ENCODE measurements at regions not wholly inside any gene's neighbourhood (a gene's known extent, or its start where the extent isn't known, plus 50 kb on each side); places are given as distances from the start of the nearest gene placed in this dataset.
"Not testable (repeated sequence)": the region's sequence is repeated elsewhere in the genome, so short reads cannot be mapped to it uniquely, and the experiment has no call there.

- Histone ChIP-seq H3K4me3 (no peak overlapping the region), H3K4me1 (no peaks in the 10 kb centered on the region), H3K27ac (no peak overlapping the region), H3K27me3 (no peaks in the 10 kb centered on the region), H3K9me3 (no peaks in the 10 kb centered on the region), H3K36me3 (no peaks in the 10 kb centered on the region)
- DNase-seq (no peak), ATAC-seq (no peak)
- intact Hi-C loops (cut with DNase I): no loop called here
- WGBS, 2 donors: 89 to 96% methylated on average over 2 of the region's 2 CpGs
- no peak for TF ChIP-seq CTCF (IDR thresholded peaks at IDR 0.05)
These were observed 145.7 kb upstream of the RORA start for GRCh38 chr15:61374848-61375247.

- DNase-seq: no peak
- intact Hi-C loops (cut with DNase I): no loop called here
- no peak for ATAC-seq
- 95 to 100% methylated on average over 2 of the region's 2 CpGs for WGBS, 2 donors
- no peaks in the 10 kb centered on the region for H3K36me3 ChIP-seq
- no peak for TF ChIP-seq CTCF (IDR thresholded peaks at IDR 0.05)
- H3K4me1 ChIP-seq: no peaks in the 10 kb centered on the region
- H3K4me3 ChIP-seq: no peak overlapping the region
- no peak overlapping the region for H3K27ac ChIP-seq
- H3K9me3 ChIP-seq: peaks cover 0 to 9% (median 4%) of the 10 kb centered on the region in 11 donors
- H3K27me3 ChIP-seq: peaks cover 0 to 19% (median 9%) of the 10 kb centered on the region in 7 donors
These were observed 138.9 kb upstream of the RORA start for GRCh38 chr15:61367953-61368352.

- ATAC-seq (no peak), DNase-seq (no peak)
- Histone ChIP-seq H3K4me1 (no peaks in the 10 kb centered on the region), H3K27ac (no peak overlapping the region), H3K9me3 (peaks cover 0 to 23% (median 11%) of the 10 kb centered on the region in 11 donors), H3K4me3 (no peak overlapping the region), H3K36me3 (no peaks in the 10 kb centered on the region), H3K27me3 (peaks cover 0 to 19% (median 9%) of the 10 kb centered on the region in 7 donors)
- WGBS, 2 donors: 31 to 33% methylated on average over 13 of the region's 13 CpGs
- intact Hi-C loops (cut with DNase I): no loop called here
- TF ChIP-seq CTCF (IDR thresholded peaks at IDR 0.05): no peak
These were observed 135.8 kb upstream of the RORA start for GRCh38 chr15:61364871-61365270.

GRCh38 chr15:61362912-61363311 lies 133.8 kb upstream of the RORA start:
- H3K36me3 ChIP-seq; H3K27ac ChIP-seq; ATAC-seq; H3K4me3 ChIP-seq; intact Hi-C loops (cut with DNase I); H3K4me1 ChIP-seq; DNase-seq: not testable (repeated sequence)
- Histone ChIP-seq H3K9me3 (peaks cover 0 to 37% (median 11%) of the 10 kb centered on the region in 11 donors), H3K27me3 (peaks cover 0 to 19% (median 9%) of the 10 kb centered on the region in 7 donors)

GRCh38 chr15:61344293-61344692 lies 115.2 kb upstream of the RORA start:
- Histone ChIP-seq H3K27ac (no peak overlapping the region), H3K9me3 (peaks cover 0 to 21% (median 5%) of the 10 kb centered on the region in 11 donors), H3K27me3 (no peaks in the 10 kb centered on the region), H3K4me3 (no peak overlapping the region), H3K36me3 (no peaks in the 10 kb centered on the region), H3K4me1 (no peaks in the 10 kb centered on the region)
- DNase-seq (no peak), ATAC-seq (no peak)
- intact Hi-C loops (cut with DNase I): loop anchor here in 1 of 10 donors (10.0 kb wide), 1 partner anchor 59 kb away; no protein-coding TSS in a partner anchor
- 84 to 85% methylated on average over 2 of the region's 2 CpGs for WGBS, 2 donors
- no peak for TF ChIP-seq CTCF (IDR thresholded peaks at IDR 0.05)

All from heart right ventricle (tissue), 16 donors.